Muscle layer of duodenum (tissue), 2 donors: ENCODE measurements at regions not wholly inside any gene's neighbourhood (a gene's known extent, or its start where the extent isn't known, plus 50 kb on each side); places are given as distances from the start of the nearest gene placed in this dataset.

ENCODE experiments used
- H3K27ac ChIP-seq: one replicate; pipeline ENCODE4 v1.7.0; 2013; ENCODE audit warnings: mild to moderate bottlenecking, low read length
- H3K27me3 ChIP-seq: one replicate; pipeline ENCODE4 v1.7.0; 2013; ENCODE audit warnings: low read depth, mild to moderate bottlenecking, control low read depth, low read length
- H3K36me3 ChIP-seq, 2 donors: one replicate each; pipeline ENCODE4 v1.7.0; 2013; ENCODE audit warnings: low read length in 2 of 2, control low read depth in 1 of 2, mild to moderate bottlenecking in 1 of 2; ENCODE audit not compliant: insufficient read depth in 2 of 2, control insufficient read depth in 1 of 2
- H3K4me1 ChIP-seq, 2 donors: one replicate each; pipeline ENCODE4 v1.7.0; 2013; ENCODE audit warnings: low read length in 2 of 2, mild to moderate bottlenecking in 2 of 2, control low read depth in 1 of 2, moderate library complexity in 1 of 2; ENCODE audit not compliant: insufficient read depth in 2 of 2, control insufficient read depth in 1 of 2
- H3K4me3 ChIP-seq, 2 donors: one replicate each; pipeline ENCODE4 v1.7.0; 2013; ENCODE audit warnings: low read length in 2 of 2, low read depth in 1 of 2, mild to moderate bottlenecking in 1 of 2
- H3K9me3 ChIP-seq, 2 donors: one replicate each; pipeline ENCODE4 v1.7.0; 2013; ENCODE audit warnings: low read length in 2 of 2, control low read depth in 1 of 2, mild to moderate bottlenecking in 1 of 2; ENCODE audit not compliant: control insufficient read depth in 1 of 2
- donor health status: healthy.

DNA sequence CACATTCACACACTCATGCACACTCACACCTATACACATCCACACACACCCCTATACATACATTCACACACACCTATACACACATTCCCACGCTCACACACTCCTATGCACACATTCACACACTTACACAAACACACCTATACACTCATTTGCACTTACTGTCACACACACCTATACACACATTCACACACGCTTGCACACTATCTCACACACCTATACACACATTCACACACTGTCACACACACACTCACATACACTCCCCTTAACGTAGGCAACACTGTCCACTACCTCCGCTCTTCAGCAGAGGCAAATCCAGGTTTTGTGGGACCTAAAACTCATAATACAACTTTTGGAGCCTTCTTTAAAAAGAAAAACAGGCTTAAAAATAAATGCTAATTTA, 487.7 kb upstream of the CDH4 start:
- H3K9me3 ChIP-seq, result peaks cover 0 to 2% of the 10 kb centered on the region in 2 donors
- no peak overlapping the region for H3K4me3 ChIP-seq
- H3K4me1 ChIP-seq, result no peaks in the 10 kb centered on the region
- H3K27ac ChIP-seq, result no peak overlapping the region
- H3K27me3 ChIP-seq, result no peaks in the 10 kb centered on the region
- H3K36me3 ChIP-seq, result no peaks in the 10 kb centered on the region

DNA sequence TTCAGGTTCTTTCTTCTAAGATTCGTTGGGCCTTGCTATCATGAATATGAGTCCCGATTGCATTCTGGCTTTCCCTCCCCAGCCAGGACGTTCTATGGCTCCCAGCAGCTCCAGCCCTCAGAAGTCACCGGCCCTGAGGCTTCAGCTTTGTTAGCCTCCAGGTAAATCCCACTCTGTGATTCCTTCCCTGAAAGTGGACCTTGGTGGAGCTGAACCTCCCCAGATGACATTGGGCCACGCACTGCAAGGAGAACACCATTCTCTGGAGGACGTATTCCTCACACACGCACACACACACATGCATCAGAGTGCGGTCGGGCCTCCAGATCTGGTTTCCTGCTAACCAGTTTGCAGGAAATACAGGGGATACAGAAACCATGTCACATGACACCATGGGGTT, 487.3 kb upstream of the CDH4 start:
- Histone ChIP-seq H3K4me1 (no peaks in the 10 kb centered on the region), H3K27ac (no peak overlapping the region), H3K4me3 (no peak overlapping the region), H3K9me3 (peaks cover 0 to 5% of the 10 kb centered on the region in 2 donors), H3K36me3 (no peaks in the 10 kb centered on the region), H3K27me3 (no peaks in the 10 kb centered on the region)

DNA sequence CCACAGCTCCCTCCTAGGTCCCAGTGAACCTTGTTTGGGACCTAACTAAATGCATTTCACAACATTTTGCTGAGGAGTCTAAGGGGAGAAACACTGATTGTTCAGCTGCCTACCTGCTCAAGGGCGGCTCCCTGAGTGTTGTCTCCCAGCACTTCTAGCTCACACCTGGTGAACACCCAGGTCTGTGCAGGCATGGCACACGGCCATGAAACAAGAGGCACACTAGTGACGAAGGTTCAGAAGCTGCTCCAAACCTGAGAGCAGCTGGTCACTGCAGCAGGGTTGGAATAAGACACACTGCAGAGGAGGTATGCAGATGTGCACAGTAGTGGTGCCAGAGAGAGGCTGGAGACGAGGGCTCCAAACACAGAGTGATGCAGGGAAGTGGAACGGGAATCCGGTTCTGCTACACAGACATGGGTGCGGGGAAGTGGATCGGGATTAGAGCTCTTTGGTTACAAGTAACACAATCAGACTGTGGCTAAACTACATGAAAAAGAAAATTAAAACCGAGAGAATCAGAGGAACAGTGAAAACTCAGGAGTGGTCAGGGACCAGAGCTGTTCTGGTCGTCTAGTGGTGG, 486.1 kb upstream of the CDH4 start:
- Histone ChIP-seq H3K4me3 (no peak overlapping the region), H3K36me3 (no peaks in the 10 kb centered on the region), H3K4me1 (no peaks in the 10 kb centered on the region), H3K27ac (no peak overlapping the region), H3K27me3 (no peaks in the 10 kb centered on the region), H3K9me3 (peaks cover 0 to 5% of the 10 kb centered on the region in 2 donors)

DNA sequence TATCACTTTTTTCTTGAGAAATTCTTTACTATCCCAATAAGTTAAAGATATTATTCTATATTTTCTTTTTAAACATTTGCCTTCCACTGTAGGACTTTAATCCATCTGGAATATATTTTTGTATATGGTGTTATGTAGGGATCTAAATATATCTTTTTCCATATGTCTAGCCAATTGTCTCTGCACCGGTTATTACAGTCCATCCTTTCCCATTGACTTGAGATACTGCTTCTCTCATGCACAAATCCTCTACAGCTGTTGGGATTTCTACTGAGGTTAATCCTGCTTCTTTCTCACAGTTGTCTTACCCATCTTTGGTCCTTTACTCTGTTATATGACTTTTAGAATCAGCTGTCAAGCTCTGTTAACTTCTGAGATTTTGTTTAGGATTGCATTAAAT, 483.8 kb upstream of the CDH4 start:
- H3K4me1 ChIP-seq, result no peaks in the 10 kb centered on the region
- no peaks in the 10 kb centered on the region for H3K36me3 ChIP-seq
- no peaks in the 10 kb centered on the region for H3K27me3 ChIP-seq
- H3K9me3 ChIP-seq, result peaks cover 0 to 5% of the 10 kb centered on the region in 2 donors
- H3K4me3 ChIP-seq, result no peak overlapping the region
- H3K27ac ChIP-seq, result no peak overlapping the region

DNA sequence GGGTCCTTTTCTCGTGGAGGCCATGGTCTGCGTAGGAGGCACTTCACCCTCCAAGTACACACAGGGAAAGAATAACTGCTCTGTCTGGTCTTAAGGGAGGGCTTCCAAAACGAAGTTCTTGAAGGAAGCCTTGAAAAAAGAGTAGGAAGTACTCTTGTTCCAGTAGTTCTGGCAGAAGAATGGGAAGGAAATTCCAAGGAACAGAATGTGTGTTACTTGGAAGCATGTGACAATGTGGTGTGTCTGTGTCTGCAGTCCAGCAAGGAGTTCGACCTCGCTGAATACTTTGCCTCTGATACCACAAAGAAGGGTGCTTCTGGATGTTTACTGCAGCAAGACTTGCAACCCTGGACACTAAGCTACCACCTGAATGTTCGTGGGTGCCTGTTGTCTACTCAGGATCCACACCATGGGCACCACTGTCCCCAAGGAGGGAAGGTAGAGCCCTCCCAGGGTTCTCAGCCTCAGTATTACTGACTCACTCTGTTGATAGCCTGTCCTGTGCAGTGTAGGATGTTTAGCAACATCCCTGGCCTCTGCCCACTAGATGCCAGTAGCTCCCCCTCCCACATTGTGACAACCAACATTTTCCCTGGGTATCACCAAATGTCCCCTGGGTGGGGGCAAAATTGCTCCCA, 471.6 kb upstream of the CDH4 start:
- H3K27me3 ChIP-seq, result no peaks in the 10 kb centered on the region
- H3K4me1 ChIP-seq, result no peaks in the 10 kb centered on the region
- H3K36me3 ChIP-seq, result no peaks in the 10 kb centered on the region
- no peak overlapping the region for H3K4me3 ChIP-seq
- H3K9me3 ChIP-seq, result peaks cover 0 to 7% of the 10 kb centered on the region in 2 donors
- H3K27ac ChIP-seq, result no peak overlapping the region

DNA sequence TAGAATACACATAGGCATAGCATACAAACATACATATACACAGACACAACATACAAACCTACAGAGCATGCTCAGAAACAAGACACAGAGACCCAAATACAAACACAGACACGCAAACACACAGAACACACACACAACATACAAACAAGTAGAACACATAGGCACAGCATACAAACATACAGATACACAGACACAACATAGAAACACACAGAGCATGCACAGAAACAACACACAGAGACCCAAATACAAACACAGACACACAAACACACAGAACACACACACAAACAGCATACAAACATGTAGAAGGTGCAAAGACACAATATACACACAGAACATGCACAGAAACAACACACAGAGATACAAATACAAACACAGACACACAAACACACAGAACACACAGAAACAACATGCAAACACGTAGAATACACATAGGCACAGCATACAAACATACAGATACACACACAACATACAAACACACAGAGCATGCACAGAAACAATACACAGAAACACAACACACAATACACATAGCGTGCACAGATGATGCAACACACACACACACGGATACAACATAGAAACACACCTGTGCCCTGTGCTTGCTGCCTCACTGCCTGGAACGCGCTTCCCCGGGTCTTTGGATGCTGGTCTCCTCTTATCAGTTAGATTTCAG, 469.0 kb upstream of the CDH4 start:
- Histone ChIP-seq H3K27me3 (no peaks in the 10 kb centered on the region), H3K27ac (no peak overlapping the region), H3K4me3 (no peak overlapping the region), H3K9me3 (peaks cover 0 to 7% of the 10 kb centered on the region in 2 donors), H3K4me1 (no peaks in the 10 kb centered on the region), H3K36me3 (no peaks in the 10 kb centered on the region)

DNA sequence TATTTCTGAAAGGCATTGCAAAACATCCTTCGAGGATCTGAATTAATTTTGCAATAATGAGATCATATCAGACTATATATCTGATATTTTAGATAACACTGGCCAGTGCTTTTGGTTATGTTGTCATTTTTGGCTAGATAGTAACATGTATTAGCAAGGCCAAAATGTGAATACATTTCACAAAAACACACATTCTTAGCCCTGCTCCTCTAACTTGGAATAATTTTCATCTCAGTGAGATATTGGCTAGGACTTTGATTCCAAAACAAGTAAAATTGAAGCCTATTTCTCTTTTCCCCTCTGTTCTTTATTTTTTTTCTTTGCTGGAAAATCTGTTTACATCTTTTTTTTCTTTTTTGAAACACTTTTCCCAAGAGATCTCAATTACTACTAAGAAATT, 466.8 kb upstream of the CDH4 start:
- Histone ChIP-seq H3K27ac (no peak overlapping the region), H3K27me3 (no peaks in the 10 kb centered on the region), H3K4me1 (no peaks in the 10 kb centered on the region), H3K36me3 (no peaks in the 10 kb centered on the region), H3K4me3 (no peak overlapping the region), H3K9me3 (no peaks in the 10 kb centered on the region)

DNA sequence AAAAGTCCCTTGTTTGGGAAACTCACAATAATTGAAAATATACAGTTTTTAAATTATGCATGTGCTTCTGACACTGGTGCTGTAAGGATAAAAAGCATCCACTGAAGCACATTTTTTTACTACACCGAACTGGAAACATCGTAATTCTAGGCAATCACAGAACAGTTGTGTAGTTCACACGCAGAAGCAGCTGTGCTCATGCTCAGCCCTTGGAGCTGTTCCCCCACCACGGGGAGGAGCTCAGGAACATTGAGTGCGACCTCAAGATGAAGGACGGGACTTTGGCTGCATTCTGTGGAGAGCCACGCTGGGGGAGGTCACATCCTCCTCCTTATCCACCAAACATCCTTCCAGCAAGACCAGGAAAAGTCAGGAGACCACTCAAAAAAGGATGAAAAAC, 466.3 kb upstream of the CDH4 start:
- Histone ChIP-seq H3K36me3 (no peaks in the 10 kb centered on the region), H3K4me1 (no peaks in the 10 kb centered on the region), H3K9me3 (no peaks in the 10 kb centered on the region), H3K4me3 (no peak overlapping the region), H3K27me3 (no peaks in the 10 kb centered on the region), H3K27ac (no peak overlapping the region)

DNA sequence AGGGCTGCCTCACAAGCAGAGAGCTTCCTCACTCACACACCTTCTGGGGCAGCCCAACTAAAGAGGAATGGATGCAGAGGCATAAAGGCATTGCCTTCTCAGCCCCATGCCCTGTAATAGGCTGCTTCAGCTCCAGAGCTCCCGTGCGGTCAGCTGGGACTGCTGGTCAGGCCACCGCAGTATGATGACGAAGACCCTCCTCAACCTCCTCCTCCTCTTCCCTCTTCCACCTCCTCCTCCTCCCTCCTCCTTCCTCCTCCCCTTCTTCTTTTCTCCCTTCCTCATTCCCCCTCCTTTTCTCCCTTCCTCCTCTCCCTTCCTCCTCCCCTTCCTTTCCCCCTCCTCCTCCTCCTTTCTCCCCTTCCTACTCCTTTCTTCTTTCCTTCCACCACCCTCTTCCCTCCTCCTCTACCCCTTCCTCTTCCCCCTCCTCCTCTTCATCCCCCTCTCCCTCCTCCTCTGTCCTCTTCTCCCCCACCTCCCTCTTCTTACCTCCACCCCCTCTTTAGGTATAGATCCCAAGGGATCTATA, 465.3 kb upstream of the CDH4 start:
- Histone ChIP-seq H3K4me3 (no peak overlapping the region), H3K27ac (no peak overlapping the region), H3K4me1 (no peaks in the 10 kb centered on the region), H3K36me3 (no peaks in the 10 kb centered on the region), H3K9me3 (no peaks in the 10 kb centered on the region), H3K27me3 (no peaks in the 10 kb centered on the region)

DNA sequence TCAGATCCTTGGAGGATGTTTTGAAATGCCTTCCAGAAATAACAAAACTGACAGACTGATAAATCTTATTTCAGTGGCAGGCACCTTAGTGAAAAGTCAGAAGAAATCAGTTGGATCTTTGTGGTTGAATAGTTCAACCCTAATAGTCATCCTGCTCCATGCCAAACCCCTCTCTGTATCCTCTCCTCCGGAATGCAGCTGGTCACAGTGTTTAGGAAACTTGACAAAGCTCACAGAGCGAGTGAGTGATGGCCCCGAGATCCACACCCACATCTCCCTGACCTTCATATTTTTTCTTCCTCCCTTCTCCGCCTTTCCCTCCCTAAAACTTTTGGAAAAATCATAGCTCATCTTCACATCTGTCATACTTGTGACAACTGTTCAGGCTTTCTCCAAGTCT, 464.8 kb upstream of the CDH4 start:
- no peak overlapping the region for H3K27ac ChIP-seq
- no peaks in the 10 kb centered on the region for H3K9me3 ChIP-seq
- no peaks in the 10 kb centered on the region for H3K27me3 ChIP-seq
- no peaks in the 10 kb centered on the region for H3K4me1 ChIP-seq
- no peak overlapping the region for H3K4me3 ChIP-seq
- no peaks in the 10 kb centered on the region for H3K36me3 ChIP-seq

DNA sequence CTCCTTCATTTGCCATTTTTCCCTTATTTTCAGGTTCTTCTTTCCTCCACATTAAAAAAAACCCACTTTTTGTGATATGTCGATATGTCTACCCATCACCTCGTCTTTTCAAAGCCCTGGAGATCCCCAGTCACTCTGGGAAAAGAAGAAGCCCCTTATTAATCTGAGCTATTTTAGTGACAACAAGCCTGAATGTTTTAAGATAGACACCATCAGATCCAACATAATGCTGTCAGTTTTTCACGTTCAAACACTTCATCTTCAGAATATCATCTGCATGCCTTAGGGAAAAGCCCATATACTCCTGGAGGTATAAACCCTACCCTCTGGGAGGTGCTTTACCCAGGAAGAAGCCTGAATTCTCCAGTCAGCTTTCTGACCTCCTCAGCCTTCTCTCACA, 464.0 kb upstream of the CDH4 start:
- Histone ChIP-seq H3K27me3 (no peaks in the 10 kb centered on the region), H3K4me3 (no peak overlapping the region), H3K27ac (no peak overlapping the region), H3K36me3 (no peaks in the 10 kb centered on the region), H3K4me1 (no peaks in the 10 kb centered on the region), H3K9me3 (no peaks in the 10 kb centered on the region)
